DND-41 (cell line): ENCODE measurements at regions not wholly inside any gene's neighbourhood (a gene's known extent, or its start where the extent isn't known, plus 50 kb on each side); places are given as distances from the start of the nearest gene placed in this dataset.

Experiments
- ATAC-seq: fragments of 200-7000 bp; cut with Tn5 transposase; 3 replicates; pipeline ENCODE4 v1.9.1; 2021; ENCODE audit warnings: low read depth; ENCODE audit not compliant: insufficient read depth
- DNase-seq: peaks from one replicate; pipeline ENCODE4 v3.0.0-alpha.2; 2020
- H2AFZ ChIP-seq: 2 replicates; pipeline ENCODE4 v1.6.0; 2012; ENCODE audit warnings: low read depth, low read length
- H3K27ac ChIP-seq: 2 replicates; pipeline ENCODE4 v1.5.1; 2012; ENCODE audit warnings: low read length, inconsistent platforms
- H3K27me3 ChIP-seq: fragments of 200-600 bp; sonication (generic); 2 replicates; pipeline ENCODE4 v1.6.0; 2012; ENCODE audit warnings: low read length, mild to moderate bottlenecking, inconsistent platforms; ENCODE audit not compliant: insufficient read depth, poor library complexity
- H3K36me3 ChIP-seq: 2 replicates; pipeline ENCODE4 v1.5.1; 2012; ENCODE audit warnings: low read length, inconsistent platforms; ENCODE audit not compliant: insufficient read depth
- H3K4me1 ChIP-seq: 2 replicates; pipeline ENCODE4 v1.5.1; 2012; ENCODE audit warnings: mild to moderate bottlenecking, low read length; ENCODE audit not compliant: insufficient read depth
- H3K4me2 ChIP-seq: 2 replicates; pipeline ENCODE4 v1.6.0; 2012; ENCODE audit warnings: mild to moderate bottlenecking, moderate library complexity, low read length, inconsistent platforms; ENCODE audit not compliant: insufficient read depth
- H3K4me3 ChIP-seq, 2 experiments: fragments of 200-600 bp in 1 of 2; shearing (Covaris generic) in 1 of 2; 2 replicates each; pipeline ENCODE4 v1.5.1; 2012 to 2016; ENCODE audit warnings: inconsistent platforms in 2 of 2, low read length in 2 of 2, mild to moderate bottlenecking in 2 of 2, low read depth in 1 of 2, moderate library complexity in 1 of 2
- H3K79me2 ChIP-seq: 2 replicates; pipeline ENCODE4 v1.6.0; 2012; ENCODE audit warnings: low read length, inconsistent platforms; ENCODE audit not compliant: insufficient read depth
- H3K9ac ChIP-seq: 2 replicates; pipeline ENCODE4 v1.6.0; 2012; ENCODE audit warnings: low read depth, mild to moderate bottlenecking, inconsistent platforms, low read length, moderate library complexity
- H3K9me3 ChIP-seq: 2 replicates; pipeline ENCODE4 v1.5.1; 2012; ENCODE audit warnings: low read length, moderate library complexity, mild to moderate bottlenecking, inconsistent platforms; ENCODE audit not compliant: insufficient read depth, severe bottlenecking
- H4K20me1 ChIP-seq: 2 replicates; pipeline ENCODE4 v1.6.0; 2012; ENCODE audit warnings: low read length; ENCODE audit not compliant: insufficient read depth
- EZH2 ChIP-seq: IDR thresholded peaks from 3 replicates; pipeline ENCODE4 v1.6.1; 2012; ENCODE audit warnings: borderline replicate concordance, low read depth, mild to moderate bottlenecking, moderate library complexity, low read length, inconsistent platforms; ENCODE audit not compliant: severe bottlenecking
- TF ChIP-seq, protein P1 (sequence below): IDR thresholded peaks from 2 replicates; pipeline ENCODE4 v1.5.1; 2012; ENCODE audit warnings: borderline replicate concordance, low read length, moderate library complexity, mild to moderate bottlenecking; ENCODE audit not compliant: poor library complexity, severe bottlenecking; ENCODE audit errors: extremely low read depth

GRCh38 chr16:7167626-7168025, 165.0 kb upstream of the RBFOX1 start:
- no peaks in the 10 kb centered on the region for H3K9me3 ChIP-seq
- H4K20me1 ChIP-seq = no peaks in the 10 kb centered on the region
- ATAC-seq (no peak), DNase-seq (no peak)
- H2AFZ ChIP-seq = no peak overlapping the region
- no peaks in the 10 kb centered on the region for H3K79me2 ChIP-seq
- H3K9ac ChIP-seq = no peak overlapping the region
- no peaks in the 10 kb centered on the region for H3K36me3 ChIP-seq
- H3K4me2 ChIP-seq = no peak overlapping the region
- H3K4me3 ChIP-seq = no peak overlapping the region
- TF ChIP-seq, protein P1, sequence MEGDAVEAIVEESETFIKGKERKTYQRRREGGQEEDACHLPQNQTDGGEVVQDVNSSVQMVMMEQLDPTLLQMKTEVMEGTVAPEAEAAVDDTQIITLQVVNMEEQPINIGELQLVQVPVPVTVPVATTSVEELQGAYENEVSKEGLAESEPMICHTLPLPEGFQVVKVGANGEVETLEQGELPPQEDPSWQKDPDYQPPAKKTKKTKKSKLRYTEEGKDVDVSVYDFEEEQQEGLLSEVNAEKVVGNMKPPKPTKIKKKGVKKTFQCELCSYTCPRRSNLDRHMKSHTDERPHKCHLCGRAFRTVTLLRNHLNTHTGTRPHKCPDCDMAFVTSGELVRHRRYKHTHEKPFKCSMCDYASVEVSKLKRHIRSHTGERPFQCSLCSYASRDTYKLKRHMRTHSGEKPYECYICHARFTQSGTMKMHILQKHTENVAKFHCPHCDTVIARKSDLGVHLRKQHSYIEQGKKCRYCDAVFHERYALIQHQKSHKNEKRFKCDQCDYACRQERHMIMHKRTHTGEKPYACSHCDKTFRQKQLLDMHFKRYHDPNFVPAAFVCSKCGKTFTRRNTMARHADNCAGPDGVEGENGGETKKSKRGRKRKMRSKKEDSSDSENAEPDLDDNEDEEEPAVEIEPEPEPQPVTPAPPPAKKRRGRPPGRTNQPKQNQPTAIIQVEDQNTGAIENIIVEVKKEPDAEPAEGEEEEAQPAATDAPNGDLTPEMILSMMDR = no peak
- TF ChIP-seq EZH2 = no peak
- H3K27me3 ChIP-seq = no peaks in the 10 kb centered on the region
- no peak overlapping the region for H3K27ac ChIP-seq
- no peaks in the 10 kb centered on the region for H3K4me1 ChIP-seq

GRCh38 chr16:7161891-7162290, 170.8 kb upstream of the RBFOX1 start:
- ATAC-seq (no peak), DNase-seq (no peak)
- Histone ChIP-seq H4K20me1 (no peaks in the 10 kb centered on the region), H2AFZ (no peak overlapping the region), H3K27ac (no peak overlapping the region), H3K36me3 (no peaks in the 10 kb centered on the region), H3K4me2 (no peak overlapping the region), H3K4me3 (no peak overlapping the region), H3K9me3 (no peaks in the 10 kb centered on the region), H3K9ac (no peak overlapping the region), H3K27me3 (no peaks in the 10 kb centered on the region), H3K79me2 (no peaks in the 10 kb centered on the region), H3K4me1 (no peaks in the 10 kb centered on the region)
- TF ChIP-seq EZH2 = no peak
- TF ChIP-seq, protein P1 = no peak

- Histone ChIP-seq H3K9me3 (no peaks in the 10 kb centered on the region), H3K79me2 (no peaks in the 10 kb centered on the region), H3K4me1 (no peaks in the 10 kb centered on the region), H3K27me3 (no peaks in the 10 kb centered on the region), H2AFZ (no peak overlapping the region), H3K4me3 (no peak overlapping the region), H3K27ac (no peak overlapping the region), H3K9ac (no peak overlapping the region), H3K4me2 (no peak overlapping the region), H4K20me1 (no peaks in the 10 kb centered on the region), H3K36me3 (no peaks in the 10 kb centered on the region)
- ATAC-seq (no peak), DNase-seq (no peak)
- TF ChIP-seq, protein P1 = no peak
- no peak for TF ChIP-seq EZH2
Measured at GRCh38 chr16:7160093-7160492, 172.6 kb upstream of the RBFOX1 start.

DNA sequence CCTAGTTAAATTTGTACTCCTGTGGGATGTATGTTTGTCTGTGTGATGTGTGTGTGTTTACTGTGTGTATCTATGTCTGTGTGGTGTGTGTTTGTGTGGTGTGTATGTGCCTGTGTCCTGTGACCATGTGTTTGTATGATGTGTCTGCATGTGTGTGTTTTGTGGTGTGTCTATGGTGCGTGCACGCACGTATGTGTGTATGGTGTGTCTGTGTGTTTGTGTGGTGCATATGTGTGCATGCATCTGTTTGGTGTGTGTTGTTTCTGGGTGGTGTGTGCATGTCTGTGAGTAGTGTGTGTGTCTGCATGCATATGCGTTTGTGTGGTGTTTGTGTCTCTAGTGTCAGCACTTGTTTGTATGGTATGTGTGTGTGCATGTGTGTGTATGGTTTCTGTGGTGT, 174.2 kb upstream of the RBFOX1 start:
- Histone ChIP-seq H3K27ac (no peak overlapping the region), H3K27me3 (no peaks in the 10 kb centered on the region), H3K4me2 (no peak overlapping the region), H3K4me1 (no peaks in the 10 kb centered on the region), H4K20me1 (no peaks in the 10 kb centered on the region), H3K79me2 (no peaks in the 10 kb centered on the region), H3K9ac (no peak overlapping the region), H3K4me3 (no peak overlapping the region), H3K36me3 (no peaks in the 10 kb centered on the region), H3K9me3 (no peaks in the 10 kb centered on the region), H2AFZ (no peak overlapping the region)
- ATAC-seq = no peak
- no peak for DNase-seq
- TF ChIP-seq EZH2 = no peak
- TF ChIP-seq, protein P1 = no peak
